Trophoblast cell (in vitro differentiated cells and primary cell): ENCODE measurements at regions not wholly inside any gene's neighbourhood (a gene's known extent, or its start where the extent isn't known, plus 50 kb on each side); places are given as distances from the start of the nearest gene placed in this dataset.

Experiments
- DNase-seq, 2 donors: peaks; one replicate each; pipeline ENCODE4 v3.0.0-alpha.2; 2016
- H2AFZ ChIP-seq: 2 replicates; pipeline ENCODE4 v1.6.1; 2013; ENCODE audit warnings: low read length, moderate library complexity, mild to moderate bottlenecking; ENCODE audit not compliant: insufficient read depth, poor library complexity
- H2AK5ac ChIP-seq: 2 replicates; pipeline ENCODE4 v1.6.1; 2013; ENCODE audit warnings: mild to moderate bottlenecking, low read length
- H2BK120ac ChIP-seq: 2 replicates; pipeline ENCODE4 v1.6.1; 2013; ENCODE audit warnings: low read length, mild to moderate bottlenecking, moderate library complexity; ENCODE audit not compliant: insufficient read depth, poor library complexity
- H2BK12ac ChIP-seq: 2 replicates; pipeline ENCODE4 v1.6.1; 2013; ENCODE audit warnings: mild to moderate bottlenecking, low read length, moderate library complexity
- H2BK5ac ChIP-seq: 2 replicates; pipeline ENCODE4 v1.6.1; 2013; ENCODE audit warnings: low read length, low read depth, moderate library complexity, mild to moderate bottlenecking; ENCODE audit not compliant: poor library complexity
- H3K14ac ChIP-seq: 2 replicates; pipeline ENCODE4 v1.6.1; 2013; ENCODE audit warnings: mild to moderate bottlenecking, low read length
- H3K18ac ChIP-seq: 2 replicates; pipeline ENCODE4 v1.6.1; 2013; ENCODE audit warnings: mild to moderate bottlenecking, low read length
- H3K23ac ChIP-seq: 2 replicates; pipeline ENCODE4 v1.6.1; 2013; ENCODE audit warnings: low read length
- H3K27ac ChIP-seq: 2 replicates; pipeline ENCODE4 v1.5.1; 2013; ENCODE audit warnings: low read depth, mild to moderate bottlenecking, inconsistent platforms, low read length, moderate library complexity
- H3K27me3 ChIP-seq: 2 replicates; pipeline ENCODE4 v1.6.1; 2013; ENCODE audit warnings: inconsistent platforms, mild to moderate bottlenecking, low read length, moderate library complexity; ENCODE audit not compliant: insufficient read depth
- H3K36me3 ChIP-seq, 2 experiments: 1 replicate in 1 of 2; 2 replicates in 1 of 2; pipeline ENCODE4 v1.6.1; 2013; ENCODE audit warnings: low read length in 2 of 2, mild to moderate bottlenecking in 2 of 2, moderate library complexity in 1 of 2; ENCODE audit not compliant: insufficient read depth in 2 of 2, control insufficient read depth in 1 of 2
- H3K4ac ChIP-seq: 2 replicates; pipeline ENCODE4 v1.6.1; 2013; ENCODE audit warnings: low read depth, mild to moderate bottlenecking, low read length, moderate library complexity
- H3K4me1 ChIP-seq, 2 experiments: 1 replicate in 1 of 2; 2 replicates in 1 of 2; pipeline ENCODE4 v1.6.1; 2013; ENCODE audit warnings: low read length in 2 of 2, mild to moderate bottlenecking in 2 of 2, moderate library complexity in 1 of 2; ENCODE audit not compliant: insufficient read depth in 2 of 2, control insufficient read depth in 1 of 2
- H3K4me2 ChIP-seq: 2 replicates; pipeline ENCODE4 v1.6.1; 2013; ENCODE audit warnings: inconsistent platforms, mild to moderate bottlenecking, low read length, moderate library complexity
- H3K4me3 ChIP-seq: 2 replicates; pipeline ENCODE4 v1.5.1; 2013; ENCODE audit warnings: mild to moderate bottlenecking, low read depth, low read length, inconsistent platforms
- H3K79me1 ChIP-seq: one replicate; pipeline ENCODE4 v1.6.1; 2013; ENCODE audit warnings: low read length
- H3K79me2 ChIP-seq: 2 replicates; pipeline ENCODE4 v1.6.1; 2013; ENCODE audit warnings: low read length, mild to moderate bottlenecking; ENCODE audit not compliant: control insufficient read depth, insufficient read depth, poor library complexity
- H3K9ac ChIP-seq: 2 replicates; pipeline ENCODE4 v1.6.1; 2013; ENCODE audit warnings: mild to moderate bottlenecking, low read length
- H3K9me3 ChIP-seq: 2 replicates; pipeline ENCODE4 v1.6.1; 2013; ENCODE audit warnings: low read depth, mild to moderate bottlenecking, control low read depth, inconsistent platforms, low read length; ENCODE audit not compliant: insufficient read depth
- H4K12ac ChIP-seq: 2 replicates; pipeline ENCODE4 v1.6.1; 2013; ENCODE audit warnings: low read depth, mild to moderate bottlenecking, low read length, moderate library complexity
- H4K8ac ChIP-seq: 2 replicates; pipeline ENCODE4 v1.6.1; 2013; ENCODE audit warnings: low read depth, mild to moderate bottlenecking, low read length, moderate library complexity
- H4K91ac ChIP-seq: one replicate; pipeline ENCODE4 v1.6.1; 2013; ENCODE audit warnings: low read depth, mild to moderate bottlenecking, low read length, moderate library complexity
- WGBS: extraction: QIAGEN DNeasy Blood & Tissue Kit; methylation state at CpG from one replicate; pipeline ENCODE4 v1.1.7; 2013; ENCODE audit warnings: missing lambda C conversion rate; ENCODE audit not compliant: insufficient read length, insufficient coverage; ENCODE audit errors: extremely low coverage; 5-methylcytosine and 5-hydroxymethylcytosine counted together

DNA sequence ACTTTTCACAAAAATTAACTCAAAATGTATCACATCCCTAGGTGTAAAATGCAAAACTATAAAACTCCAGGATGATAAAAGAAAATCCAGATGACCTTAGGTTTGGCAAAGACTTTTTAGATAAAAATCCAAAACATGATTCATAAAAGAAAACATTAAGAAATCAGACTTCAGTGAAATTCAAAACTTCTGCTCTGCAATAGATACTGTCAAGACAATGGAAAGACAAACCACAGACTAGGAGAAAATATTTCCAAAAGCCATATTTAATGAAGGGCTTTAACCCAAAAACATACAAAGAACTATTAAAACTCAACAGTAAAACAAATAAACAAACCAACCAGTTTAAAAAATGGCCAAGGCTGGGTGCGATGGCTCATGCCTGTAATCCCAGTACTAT, 173.6 kb upstream of the SPOPL start:
- Histone ChIP-seq H3K23ac (no peak overlapping the region), H2BK12ac (peak overlapping the region; percentile 58), H3K4ac (peak overlapping the region; percentile 69), H3K27me3 (no peaks in the 10 kb centered on the region), H2AK5ac (peak overlapping the region; percentile 83), H3K9me3 (no peaks in the 10 kb centered on the region), H3K4me1 (peaks cover 0 to 2% of the 10 kb centered on the region in 2 experiments), H4K8ac (peak overlapping the region; percentile 69), H3K4me3 (no peak overlapping the region), H4K91ac (peak overlapping the region; percentile 68), H2BK120ac (peak overlapping the region; percentile 91), H3K18ac (peak overlapping the region; percentile 74), H3K14ac (peak overlapping the region; percentile 88), H3K36me3 (no peaks in the 10 kb centered on the region), H2AFZ (peak overlapping the region; percentile 41), H3K79me2 (no peaks in the 10 kb centered on the region), H4K12ac (no peak overlapping the region), H3K79me1 (peaks cover 10% of the 10 kb centered on the region), H3K27ac (no peak overlapping the region), H3K9ac (no peak overlapping the region), H3K4me2 (no peak overlapping the region), H2BK5ac (peak overlapping the region; percentile 68)
- WGBS = no CpG with 5 or more reads among the region's 1 CpG
- no peak for DNase-seq

DNA sequence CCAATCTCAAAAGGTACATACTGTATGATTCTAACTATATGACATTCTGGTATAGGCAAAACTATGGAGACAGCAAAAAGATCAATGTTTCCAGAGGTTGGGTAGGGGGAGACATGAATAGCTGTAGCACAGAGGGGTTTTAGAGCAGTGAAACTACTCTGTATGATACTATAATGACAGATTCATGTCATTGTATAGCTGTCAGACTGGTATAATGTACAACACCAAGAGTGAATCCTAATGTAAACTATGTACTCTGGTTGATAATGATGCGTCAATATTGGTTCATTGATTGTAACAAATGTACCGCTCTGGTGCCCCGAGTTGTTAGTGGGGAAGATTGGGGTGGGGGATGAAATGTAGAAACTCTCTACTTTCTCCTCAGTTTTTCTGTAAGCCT, 172.4 kb upstream of the SPOPL start:
- H3K4me1 ChIP-seq = peaks cover 0 to 2% of the 10 kb centered on the region in 2 experiments
- H3K18ac ChIP-seq = no peak overlapping the region
- no peaks in the 10 kb centered on the region for H3K9me3 ChIP-seq
- H3K27me3 ChIP-seq = no peaks in the 10 kb centered on the region
- no CpG with 5 or more reads among the region's 3 CpGs for WGBS
- H4K12ac ChIP-seq = no peak overlapping the region
- no peak overlapping the region for H4K91ac ChIP-seq
- no peak for DNase-seq
- H2AK5ac ChIP-seq = no peak overlapping the region
- no peak overlapping the region for H3K23ac ChIP-seq
- H3K4me2 ChIP-seq = no peak overlapping the region
- H3K4me3 ChIP-seq = no peak overlapping the region
- no peak overlapping the region for H3K14ac ChIP-seq
- no peak overlapping the region for H2AFZ ChIP-seq
- no peak overlapping the region for H3K9ac ChIP-seq
- no peak overlapping the region for H4K8ac ChIP-seq
- no peak overlapping the region for H3K4ac ChIP-seq
- no peak overlapping the region for H2BK12ac ChIP-seq
- no peaks in the 10 kb centered on the region for H3K79me2 ChIP-seq
- peak overlapping the region; percentile 87 for H3K27ac ChIP-seq
- peak overlapping the region; percentile 86 for H2BK120ac ChIP-seq
- H2BK5ac ChIP-seq = peak overlapping the region; percentile 88
- H3K79me1 ChIP-seq = peaks cover 12% of the 10 kb centered on the region
- H3K36me3 ChIP-seq = no peaks in the 10 kb centered on the region

DNA sequence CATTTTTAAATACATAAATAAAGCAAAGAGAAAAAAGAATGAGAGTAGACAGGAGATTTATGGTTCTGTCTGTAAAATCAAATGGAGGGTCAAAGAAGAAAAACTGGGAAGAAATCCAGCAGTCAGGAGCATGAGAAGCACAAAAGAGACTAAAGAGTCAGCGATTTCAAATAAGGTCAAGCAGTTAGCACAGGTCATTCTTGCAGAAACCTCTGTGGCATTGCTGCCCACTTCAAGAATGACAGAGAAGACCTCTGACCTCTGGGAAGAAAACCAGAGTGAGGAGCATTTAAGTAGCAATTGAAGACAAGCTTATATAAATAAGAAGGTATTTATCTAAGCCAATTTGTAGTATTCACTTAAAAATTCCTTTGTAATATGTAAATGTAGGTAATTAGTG, 172.0 kb upstream of the SPOPL start:
- no peak overlapping the region for H3K18ac ChIP-seq
- no peak overlapping the region for H3K14ac ChIP-seq
- no peaks in the 10 kb centered on the region for H3K27me3 ChIP-seq
- H2BK5ac ChIP-seq = no peak overlapping the region
- no peak overlapping the region for H3K4ac ChIP-seq
- no peak overlapping the region for H3K23ac ChIP-seq
- H3K79me1 ChIP-seq = peaks cover 15% of the 10 kb centered on the region
- DNase-seq = no peak
- peaks cover 2 to 5% of the 10 kb centered on the region in 2 experiments for H3K4me1 ChIP-seq
- H4K8ac ChIP-seq = no peak overlapping the region
- H3K79me2 ChIP-seq = peaks cover 2% of the 10 kb centered on the region
- H2AK5ac ChIP-seq = no peak overlapping the region
- H3K9ac ChIP-seq = no peak overlapping the region
- H4K91ac ChIP-seq = no peak overlapping the region
- H3K4me2 ChIP-seq = no peak overlapping the region
- H3K36me3 ChIP-seq = no peaks in the 10 kb centered on the region
- H3K9me3 ChIP-seq = no peaks in the 10 kb centered on the region
- no peak overlapping the region for H2BK120ac ChIP-seq
- no peak overlapping the region for H2BK12ac ChIP-seq
- WGBS = no CpG with 5 or more reads among the region's 1 CpG
- H3K27ac ChIP-seq = peak overlapping the region; percentile 87
- no peak overlapping the region for H4K12ac ChIP-seq
- H2AFZ ChIP-seq = no peak overlapping the region
- no peak overlapping the region for H3K4me3 ChIP-seq

DNA sequence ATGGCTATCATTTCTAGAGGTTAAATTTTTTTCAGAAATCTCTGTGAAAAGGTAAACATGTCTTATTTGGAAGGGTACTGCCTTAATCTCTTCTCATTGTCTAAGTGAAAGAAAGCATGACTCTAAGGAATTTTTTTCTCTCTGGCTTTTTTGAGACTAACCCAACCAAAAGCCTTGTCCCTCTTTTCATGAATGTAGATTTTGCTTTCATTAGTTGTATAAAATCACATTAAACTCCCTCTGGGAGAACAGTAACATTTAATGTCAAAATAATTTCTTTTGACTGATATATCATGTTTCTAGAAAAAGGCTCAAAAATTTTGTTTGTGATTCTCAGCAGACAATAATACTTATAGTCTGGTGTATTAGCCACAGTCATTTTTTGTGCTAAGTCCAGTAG, 168.4 kb upstream of the SPOPL start:
- no peak overlapping the region for H3K23ac ChIP-seq
- H3K27me3 ChIP-seq = no peaks in the 10 kb centered on the region
- H3K9me3 ChIP-seq = no peaks in the 10 kb centered on the region
- H3K4ac ChIP-seq = no peak overlapping the region
- no peak overlapping the region for H4K91ac ChIP-seq
- no peak overlapping the region for H3K9ac ChIP-seq
- H2BK120ac ChIP-seq = no peak overlapping the region
- no peak overlapping the region for H2BK5ac ChIP-seq
- H4K12ac ChIP-seq = no peak overlapping the region
- H3K79me2 ChIP-seq = peaks cover 2% of the 10 kb centered on the region
- H3K18ac ChIP-seq = no peak overlapping the region
- no peak overlapping the region for H2AFZ ChIP-seq
- DNase-seq = no peak
- no peak overlapping the region for H4K8ac ChIP-seq
- H3K36me3 ChIP-seq = no peaks in the 10 kb centered on the region
- H3K4me2 ChIP-seq = no peak overlapping the region
- H2BK12ac ChIP-seq = no peak overlapping the region
- no peak overlapping the region for H3K27ac ChIP-seq
- no peak overlapping the region for H2AK5ac ChIP-seq
- no peak overlapping the region for H3K14ac ChIP-seq
- peaks cover 17% of the 10 kb centered on the region for H3K79me1 ChIP-seq
- peaks cover 7 to 11% of the 10 kb centered on the region in 2 experiments for H3K4me1 ChIP-seq
- no peak overlapping the region for H3K4me3 ChIP-seq
